ENCODE measurements at regions not wholly inside any gene's neighbourhood (a gene's known extent, or its start where the extent isn't known, plus 50 kb on each side); places are given as distances from the start of the nearest gene placed in this dataset.

DNA sequence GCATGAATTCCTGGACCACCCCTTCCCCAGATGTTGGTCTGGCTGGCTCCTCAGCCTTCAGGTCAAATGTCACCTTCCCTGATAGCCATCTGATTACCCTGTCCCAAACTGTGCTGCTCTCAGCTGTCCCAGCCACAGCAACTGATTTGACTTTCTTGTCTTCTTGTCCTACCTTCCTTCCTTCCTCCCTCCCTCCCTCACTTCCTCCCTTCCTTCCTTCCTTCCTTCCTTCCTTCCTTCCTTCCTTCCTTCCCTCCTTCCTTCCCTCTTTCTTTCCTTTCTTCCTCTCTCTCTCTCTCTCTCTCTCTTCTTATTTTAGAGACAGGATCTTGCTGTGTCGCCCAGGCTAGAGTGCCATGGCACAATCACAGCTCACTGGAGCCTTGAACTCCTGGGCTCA is 242.5 kb downstream of the RPS24 start:
- WGBS: 93% methylated on average over 1 of the region's 1 CpG
- no peak for DNase-seq (ENCODE audit: extremely low spot score)

DNA sequence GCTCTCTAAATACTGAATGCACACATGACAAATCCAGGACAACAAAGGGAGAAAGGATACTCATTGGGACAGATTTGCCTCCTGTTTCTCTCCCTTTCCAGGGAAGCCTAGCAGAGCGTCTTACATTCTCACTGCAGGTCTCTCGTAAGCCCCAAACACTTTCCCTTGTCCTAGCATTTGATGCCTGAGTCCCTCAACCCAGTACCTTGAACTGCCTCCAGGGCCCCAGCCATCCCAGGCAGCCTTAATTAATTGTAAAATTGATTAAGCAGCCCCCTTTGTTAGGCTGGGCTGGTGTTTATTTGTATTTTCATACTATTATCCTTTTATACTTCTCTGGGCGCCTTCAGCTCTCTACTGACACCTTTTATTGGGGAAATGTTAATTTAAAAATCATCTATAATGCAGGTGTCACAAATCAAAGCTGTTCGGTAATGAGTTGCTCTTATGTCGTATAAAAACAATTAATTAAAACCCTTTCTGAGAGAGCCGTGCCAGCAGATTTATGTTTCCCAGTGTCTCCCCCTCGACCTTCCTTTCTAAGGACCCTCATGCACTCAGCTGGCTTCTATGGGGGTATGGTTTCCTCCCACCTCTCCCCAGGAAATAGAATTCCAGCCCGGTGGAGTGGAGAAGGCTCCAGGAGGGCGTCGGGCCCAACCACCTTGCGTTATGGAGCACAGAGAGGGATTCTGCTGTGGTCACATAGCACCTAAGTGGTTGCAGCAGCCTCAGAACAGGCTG is 243.8 kb downstream of the RPS24 start:
- Histone ChIP-seq H3K36me3 (ENCODE audit: insufficient read depth) (no peaks in the 10 kb centered on the region), H3K27ac (ENCODE audit: low read depth) (no peak overlapping the region), H3K4me1 (ENCODE audit: insufficient read depth) (no peaks in the 10 kb centered on the region), H3K4me3 (ENCODE audit: low read depth, low read length) (no peak overlapping the region)
- 83% methylated on average over 11 of the region's 11 CpGs for WGBS
- DNase-seq (ENCODE audit: extremely low spot score): no peak

More for the DNA sequence above, 242.5 kb downstream of the RPS24 start:
- H3K4me3 ChIP-seq (ENCODE audit: low read depth, low read length): no peak overlapping the region
- H3K4me1 ChIP-seq (ENCODE audit: insufficient read depth): no peaks in the 10 kb centered on the region
- no peaks in the 10 kb centered on the region for H3K36me3 ChIP-seq (ENCODE audit: insufficient read depth)
- H3K27ac ChIP-seq (ENCODE audit: low read depth): no peak overlapping the region

DNA sequence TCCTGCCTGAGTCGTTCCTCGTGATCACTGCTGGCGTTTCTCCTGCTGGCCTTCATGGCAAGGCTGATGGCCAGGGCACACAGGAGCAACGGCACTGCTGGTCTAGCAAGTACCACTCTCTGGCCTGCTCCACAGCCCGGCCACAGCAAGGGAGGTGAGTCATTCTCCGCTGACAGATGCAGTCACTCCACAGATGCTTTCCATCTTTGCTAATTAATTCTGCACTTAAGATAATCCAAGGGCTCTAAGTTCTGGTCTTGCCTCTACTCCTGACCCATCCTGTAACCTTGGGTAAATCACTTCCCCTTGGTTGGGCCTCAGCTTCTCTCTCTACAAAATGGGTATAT is 244.4 kb downstream of the RPS24 start:
- Histone ChIP-seq H3K27ac (ENCODE audit: low read depth) (no peak overlapping the region), H3K4me3 (ENCODE audit: low read depth, low read length) (no peak overlapping the region), H3K36me3 (ENCODE audit: insufficient read depth) (no peaks in the 10 kb centered on the region), H3K4me1 (ENCODE audit: insufficient read depth) (no peaks in the 10 kb centered on the region)
- DNase-seq (ENCODE audit: extremely low spot score): no peak
- 72% methylated on average over 6 of the region's 6 CpGs for WGBS

DNA sequence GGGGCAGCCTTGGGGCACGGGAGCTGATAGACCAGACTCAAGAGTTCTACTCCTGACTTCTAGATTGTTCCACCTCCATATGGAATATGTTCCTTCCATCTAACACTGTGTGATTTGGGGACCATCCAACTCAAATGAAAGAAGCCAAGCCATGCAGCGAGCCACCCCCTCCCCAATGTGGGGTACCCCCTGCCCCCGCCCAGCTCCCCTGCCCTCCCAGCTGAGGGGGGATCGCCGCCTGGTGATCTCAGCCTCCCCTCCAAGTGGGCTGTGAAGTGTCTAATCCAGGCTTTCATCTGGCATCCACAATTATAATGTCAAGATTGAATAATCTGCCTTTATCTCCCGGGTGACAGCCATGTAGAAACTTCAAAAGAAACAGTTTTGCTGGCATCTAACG is 246.1 kb downstream of the RPS24 start:
- no peaks in the 10 kb centered on the region for H3K36me3 ChIP-seq (ENCODE audit: insufficient read depth)
- DNase-seq (ENCODE audit: extremely low spot score): no peak
- no peak overlapping the region for H3K4me3 ChIP-seq (ENCODE audit: low read depth, low read length)
- no peaks in the 10 kb centered on the region for H3K4me1 ChIP-seq (ENCODE audit: insufficient read depth)
- no peak overlapping the region for H3K27ac ChIP-seq (ENCODE audit: low read depth)
- 84% methylated on average over 7 of the region's 7 CpGs for WGBS

DNA sequence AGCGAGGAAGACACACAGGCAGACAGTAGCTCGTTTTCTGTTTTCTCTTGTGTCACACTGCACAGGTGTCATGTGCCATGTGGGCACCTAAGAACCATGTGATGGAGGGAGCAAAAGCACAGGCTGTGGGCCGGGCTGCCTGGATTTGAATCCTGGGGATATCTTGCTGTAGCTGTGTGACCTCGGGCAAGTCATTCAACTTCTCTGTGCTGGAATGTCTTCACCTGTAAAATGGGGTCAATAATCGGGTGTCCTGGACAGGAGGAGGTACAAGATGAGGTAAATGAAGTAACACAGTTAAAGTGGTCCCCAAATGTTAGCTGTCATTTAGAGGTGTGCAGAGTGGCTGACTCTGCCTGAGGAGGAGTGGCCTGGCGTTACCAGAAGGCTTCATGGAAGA is 246.9 kb downstream of the RPS24 start:
- no peak for DNase-seq (ENCODE audit: extremely low spot score)

DNA sequence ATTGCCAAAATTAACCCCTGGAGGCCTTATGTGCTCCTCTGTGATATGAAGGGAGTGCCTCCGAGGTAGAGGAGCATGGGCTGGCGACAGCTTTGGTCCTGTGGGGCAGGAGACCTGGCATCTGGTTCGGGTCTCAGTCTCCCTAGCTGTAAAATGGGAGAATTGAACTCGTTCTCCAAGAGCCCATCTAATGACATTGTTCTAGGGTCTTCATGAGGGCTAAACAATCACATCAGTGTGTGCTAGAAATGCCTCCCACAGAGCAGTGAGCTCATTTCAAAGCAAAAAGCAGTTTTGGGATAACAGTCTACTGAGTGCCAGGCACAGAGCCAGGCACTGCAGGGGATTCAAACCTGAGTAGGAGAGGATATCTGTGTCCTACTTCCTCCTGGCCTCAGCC is 248.0 kb downstream of the RPS24 start:
- Histone ChIP-seq H3K4me3 (ENCODE audit: low read depth, low read length) (no peak overlapping the region), H3K4me1 (ENCODE audit: insufficient read depth) (no peaks in the 10 kb centered on the region), H3K27ac (ENCODE audit: low read depth) (no peak overlapping the region), H3K36me3 (ENCODE audit: insufficient read depth) (no peaks in the 10 kb centered on the region)
- no peak for DNase-seq (ENCODE audit: extremely low spot score)
- WGBS: 92% methylated on average over 4 of the region's 4 CpGs

More for the DNA sequence above, 246.9 kb downstream of the RPS24 start:
- 92% methylated on average over 6 of the region's 6 CpGs for WGBS
- Histone ChIP-seq H3K4me1 (ENCODE audit: insufficient read depth) (no peaks in the 10 kb centered on the region), H3K4me3 (ENCODE audit: low read depth, low read length) (no peak overlapping the region), H3K36me3 (ENCODE audit: insufficient read depth) (no peaks in the 10 kb centered on the region), H3K27ac (ENCODE audit: low read depth) (no peak overlapping the region)

DNA sequence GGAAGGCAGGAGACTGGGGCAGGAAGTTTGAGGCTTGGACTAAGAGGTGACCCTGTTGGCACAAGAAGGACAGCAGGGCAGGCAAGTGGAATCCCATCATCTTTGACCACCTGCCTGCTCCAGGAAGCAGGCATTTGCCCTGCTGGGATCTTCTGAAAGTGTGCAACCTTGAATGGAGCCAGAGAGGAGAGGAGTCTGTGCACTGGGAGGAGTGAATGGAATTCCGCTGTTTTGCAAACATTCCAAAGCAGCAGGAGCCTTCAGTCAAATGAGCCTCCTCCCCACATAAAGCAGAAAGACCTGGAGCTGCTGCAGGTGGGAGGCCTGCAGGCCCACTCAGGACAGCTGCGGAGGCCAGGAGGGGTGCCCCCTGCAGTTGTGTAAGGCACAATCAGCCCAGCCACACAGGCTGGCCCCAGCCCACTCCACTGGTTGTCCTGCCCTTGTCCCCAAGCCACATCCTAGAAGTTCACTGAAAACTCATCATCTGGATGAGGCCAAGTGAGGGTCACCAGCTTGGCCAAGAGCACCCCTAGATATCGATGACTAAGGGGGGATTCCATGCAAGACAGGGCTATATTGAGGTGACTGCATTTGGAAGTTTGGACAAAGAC is 249.5 kb downstream of the RPS24 start:
- Histone ChIP-seq H3K36me3 (ENCODE audit: insufficient read depth) (no peaks in the 10 kb centered on the region), H3K4me1 (ENCODE audit: insufficient read depth) (no peaks in the 10 kb centered on the region), H3K4me3 (ENCODE audit: low read depth, low read length) (no peak overlapping the region), H3K27ac (ENCODE audit: low read depth) (no peak overlapping the region)
- 92% methylated on average over 3 of the region's 3 CpGs for WGBS
- no peak for DNase-seq (ENCODE audit: extremely low spot score)

DNA sequence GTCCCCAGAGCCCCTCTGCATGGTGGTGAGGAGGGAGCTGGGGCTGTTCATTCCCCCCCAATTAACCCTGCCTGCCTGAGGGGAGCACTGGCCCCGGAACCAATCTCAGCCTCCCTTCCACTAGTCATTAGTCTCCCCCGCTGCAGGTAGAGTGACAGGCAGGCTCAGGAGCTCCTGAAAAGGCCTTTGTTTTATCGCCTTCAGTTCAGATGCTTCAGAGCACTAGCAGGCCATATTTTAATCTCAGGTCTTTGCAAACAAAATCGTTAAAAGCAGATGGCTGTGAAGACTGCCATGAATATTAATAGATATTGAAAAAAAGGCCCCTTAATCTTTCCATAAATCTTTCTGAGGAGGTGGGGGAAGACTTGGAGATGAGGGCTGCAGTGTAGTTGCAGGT is 250.7 kb downstream of the RPS24 start:
- no peaks in the 10 kb centered on the region for H3K4me1 ChIP-seq (ENCODE audit: insufficient read depth)
- DNase-seq (ENCODE audit: extremely low spot score): no peak
- 83% methylated on average over 4 of the region's 4 CpGs for WGBS
- no peak overlapping the region for H3K4me3 ChIP-seq (ENCODE audit: low read depth, low read length)
- H3K36me3 ChIP-seq (ENCODE audit: insufficient read depth): no peaks in the 10 kb centered on the region
- H3K27ac ChIP-seq (ENCODE audit: low read depth): no peak overlapping the region

DNA sequence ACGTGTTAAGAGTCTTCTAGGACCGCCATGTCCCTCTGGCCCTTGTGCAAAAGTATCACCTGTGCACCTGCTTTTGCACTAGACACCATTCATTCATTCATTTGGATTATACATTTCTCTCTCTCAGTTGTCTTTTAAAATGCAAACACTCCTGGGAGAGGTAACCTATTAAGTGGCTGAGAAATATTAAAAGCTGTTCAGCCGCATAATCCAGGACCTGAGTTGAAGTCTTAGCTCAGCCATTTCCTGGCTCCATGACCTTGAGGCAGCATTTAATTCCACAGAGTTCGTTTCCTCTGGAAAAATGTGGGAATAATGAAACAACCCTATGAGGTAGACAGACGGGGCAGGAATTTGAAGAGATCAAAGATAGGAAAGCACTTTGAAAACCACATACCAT is 251.6 kb downstream of the RPS24 start:
- WGBS: 48% methylated on average over 5 of the region's 5 CpGs
- DNase-seq (ENCODE audit: extremely low spot score): no peak
- Histone ChIP-seq H3K36me3 (ENCODE audit: insufficient read depth) (no peaks in the 10 kb centered on the region), H3K4me3 (ENCODE audit: low read depth, low read length) (no peak overlapping the region), H3K4me1 (ENCODE audit: insufficient read depth) (no peaks in the 10 kb centered on the region), H3K27ac (ENCODE audit: low read depth) (no peak overlapping the region)

DNA sequence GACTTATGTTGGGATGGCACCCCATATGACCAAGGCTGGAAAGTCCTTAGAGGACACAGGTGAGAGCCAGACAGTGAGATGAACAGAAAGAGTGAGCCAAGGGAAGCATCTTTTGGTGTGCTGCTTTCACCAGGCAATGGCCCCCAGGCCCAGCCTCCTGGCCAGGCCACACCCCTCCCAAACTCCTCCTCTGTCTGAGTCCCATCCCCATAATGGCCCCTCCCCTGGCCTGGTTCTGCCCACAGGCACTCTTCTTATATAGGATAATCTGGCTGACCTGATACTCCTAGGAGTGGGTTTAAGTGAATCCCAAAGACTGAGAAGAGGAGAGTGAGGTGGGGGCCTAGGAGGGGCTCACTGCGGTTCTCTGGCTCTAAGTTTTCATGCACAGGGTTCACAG is 252.5 kb downstream of the RPS24 start:
- Histone ChIP-seq H3K36me3 (ENCODE audit: insufficient read depth) (no peaks in the 10 kb centered on the region), H3K4me3 (ENCODE audit: low read depth, low read length) (no peak overlapping the region), H3K4me1 (ENCODE audit: insufficient read depth) (no peaks in the 10 kb centered on the region), H3K27ac (ENCODE audit: low read depth) (no peak overlapping the region)
- 66% methylated on average over 1 of the region's 1 CpG for WGBS
- no peak for DNase-seq (ENCODE audit: extremely low spot score)

DNA sequence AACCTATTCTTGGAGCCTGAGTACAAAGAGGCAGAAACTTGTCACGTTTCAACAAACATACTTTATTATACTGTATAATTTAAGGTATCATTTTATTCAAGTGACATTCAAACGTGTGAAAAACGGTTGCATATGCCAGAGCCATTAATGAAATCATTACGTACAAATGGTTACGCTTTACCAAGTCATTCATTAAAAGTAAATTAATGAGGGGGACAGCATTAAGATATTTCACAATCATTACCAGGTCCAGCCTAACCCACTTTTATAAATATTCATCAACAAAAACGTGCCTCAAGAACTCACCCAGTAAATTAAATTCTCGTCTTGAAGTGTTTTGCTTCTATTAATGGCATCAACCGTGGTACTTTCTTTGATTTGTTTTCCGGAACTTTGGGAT is 253.0 kb downstream of the RPS24 start:
- Histone ChIP-seq H3K4me1 (ENCODE audit: insufficient read depth) (no peaks in the 10 kb centered on the region), H3K4me3 (ENCODE audit: low read depth, low read length) (no peak overlapping the region), H3K27ac (ENCODE audit: low read depth) (no peak overlapping the region), H3K36me3 (ENCODE audit: insufficient read depth) (no peaks in the 10 kb centered on the region)
- 86% methylated on average over 9 of the region's 9 CpGs for WGBS
- no peak for DNase-seq (ENCODE audit: extremely low spot score)

DNA sequence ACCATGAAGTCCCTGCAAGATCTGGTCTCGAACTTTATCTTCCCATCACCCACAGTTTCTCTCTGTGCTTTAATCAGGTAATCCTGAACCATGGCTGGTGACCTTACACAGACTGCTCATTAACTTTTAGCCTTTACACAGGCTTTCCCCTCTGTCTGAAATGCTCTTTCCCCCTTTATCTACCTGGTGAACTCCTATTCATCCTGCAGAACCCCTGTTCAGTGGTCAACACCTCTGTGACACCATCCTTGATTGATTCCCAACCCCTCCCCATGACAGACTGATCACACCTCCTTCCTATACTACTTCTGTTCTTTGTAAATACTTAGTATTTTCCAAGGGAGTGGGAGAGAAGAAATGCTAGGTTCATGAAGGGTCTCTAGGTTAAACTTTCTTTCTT is 254.0 kb downstream of the RPS24 start:
- Histone ChIP-seq H3K27ac (ENCODE audit: low read depth) (no peak overlapping the region), H3K4me3 (ENCODE audit: low read depth, low read length) (no peak overlapping the region), H3K36me3 (ENCODE audit: insufficient read depth) (no peaks in the 10 kb centered on the region), H3K4me1 (ENCODE audit: insufficient read depth) (no peaks in the 10 kb centered on the region)
- DNase-seq (ENCODE audit: extremely low spot score): no peak
- WGBS: 86% methylated on average over 1 of the region's 1 CpG

DNA sequence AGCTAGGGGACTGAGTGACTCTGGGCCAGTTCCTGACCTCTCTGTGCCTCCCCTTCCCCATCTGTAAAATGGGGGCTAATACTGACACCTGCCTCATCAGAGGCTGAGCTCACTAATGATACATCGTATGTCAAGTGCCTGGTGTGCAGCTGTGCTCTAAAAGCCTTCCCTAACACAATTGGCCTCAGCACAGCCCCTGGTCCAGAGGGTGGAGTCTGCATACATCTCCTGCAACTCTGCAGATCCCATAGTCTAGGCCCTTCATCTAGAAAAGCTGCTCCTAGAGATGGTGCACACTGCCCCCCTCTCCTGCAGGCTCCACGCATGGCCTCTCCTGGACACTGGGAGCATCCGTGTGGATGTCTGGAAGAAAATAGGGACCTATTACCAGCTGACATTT is 255.0 kb downstream of the RPS24 start:
- DNase-seq (ENCODE audit: extremely low spot score): no peak
- 88% methylated on average over 3 of the region's 3 CpGs for WGBS
- H3K4me3 ChIP-seq (ENCODE audit: low read depth, low read length): no peak overlapping the region

DNA sequence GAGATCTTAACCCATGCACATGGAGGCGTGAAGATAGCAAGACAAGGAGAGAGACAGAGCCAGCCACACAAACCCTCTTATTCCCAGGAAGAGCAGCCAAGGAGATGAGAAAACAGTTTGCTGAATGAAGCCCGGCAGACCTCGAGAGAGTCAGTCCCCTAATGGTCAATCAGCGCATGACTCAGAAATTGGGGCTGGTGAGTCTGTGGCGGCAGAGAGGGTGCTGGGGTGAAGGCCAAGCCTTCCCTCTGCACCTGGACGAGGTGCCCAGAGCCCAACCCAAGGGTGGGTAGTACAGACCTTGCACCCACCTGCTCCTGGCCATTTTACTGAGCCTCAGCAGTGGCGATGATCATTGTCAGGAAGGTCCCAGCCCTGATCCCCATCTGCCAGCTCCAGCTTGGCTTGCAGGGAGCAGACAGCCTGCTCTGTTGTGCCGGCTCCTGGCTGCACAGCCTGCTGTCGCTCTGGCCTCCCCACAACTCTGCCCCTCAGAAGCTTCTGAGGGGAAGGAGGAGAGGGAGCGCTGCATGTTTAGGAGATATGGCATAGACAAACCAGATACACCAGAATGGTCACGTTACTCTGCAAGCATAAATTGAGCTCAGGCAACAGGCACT is 256.6 kb downstream of the RPS24 start:
- 79% methylated on average over 11 of the region's 11 CpGs for WGBS
- no peak overlapping the region for H3K27ac ChIP-seq (ENCODE audit: low read depth)
- H3K4me1 ChIP-seq (ENCODE audit: insufficient read depth): no peaks in the 10 kb centered on the region
- H3K36me3 ChIP-seq (ENCODE audit: insufficient read depth): no peaks in the 10 kb centered on the region
- no peak overlapping the region for H3K4me3 ChIP-seq (ENCODE audit: low read depth, low read length)
- DNase-seq (ENCODE audit: extremely low spot score): no peak

More for the DNA sequence above, 255.0 kb downstream of the RPS24 start:
- Histone ChIP-seq H3K27ac (ENCODE audit: low read depth) (no peak overlapping the region), H3K36me3 (ENCODE audit: insufficient read depth) (no peaks in the 10 kb centered on the region), H3K4me1 (ENCODE audit: insufficient read depth) (no peaks in the 10 kb centered on the region)
